DND-41 (cell line): ENCODE measurements at regions not wholly inside any gene's neighbourhood (a gene's known extent, or its start where the extent isn't known, plus 50 kb on each side); places are given as distances from the start of the nearest gene placed in this dataset.

Source experiments
- EZH2 ChIP-seq: IDR thresholded peaks from 3 replicates; pipeline ENCODE4 v1.6.1; 2012; ENCODE audit warnings: borderline replicate concordance, low read depth, mild to moderate bottlenecking, moderate library complexity, low read length, inconsistent platforms; ENCODE audit not compliant: severe bottlenecking
- TF ChIP-seq, protein P1 (sequence below): IDR thresholded peaks from 2 replicates; pipeline ENCODE4 v1.5.1; 2012; ENCODE audit warnings: borderline replicate concordance, low read length, moderate library complexity, mild to moderate bottlenecking; ENCODE audit not compliant: poor library complexity, severe bottlenecking; ENCODE audit errors: extremely low read depth

DNA sequence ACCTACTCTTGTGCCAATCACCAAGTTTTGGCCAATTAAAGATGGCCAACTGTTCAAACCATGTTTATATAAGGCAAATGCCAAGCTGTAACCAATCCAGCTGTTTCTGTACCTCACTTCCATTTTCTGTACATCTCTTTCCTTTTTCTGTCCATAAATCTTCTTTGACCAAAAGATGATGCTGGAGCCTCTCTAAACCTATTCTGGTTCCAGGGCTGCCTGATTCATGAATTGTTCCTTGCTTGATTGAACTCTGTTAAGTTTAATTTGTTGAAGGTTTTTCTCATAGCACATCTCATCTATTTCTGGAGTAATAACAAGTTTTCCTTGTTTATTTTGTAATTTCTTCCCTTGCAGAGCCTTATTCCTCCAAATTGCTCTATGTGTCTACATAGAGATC is 115.3 kb upstream of the SMAD3 start:
- TF ChIP-seq, protein P1, sequence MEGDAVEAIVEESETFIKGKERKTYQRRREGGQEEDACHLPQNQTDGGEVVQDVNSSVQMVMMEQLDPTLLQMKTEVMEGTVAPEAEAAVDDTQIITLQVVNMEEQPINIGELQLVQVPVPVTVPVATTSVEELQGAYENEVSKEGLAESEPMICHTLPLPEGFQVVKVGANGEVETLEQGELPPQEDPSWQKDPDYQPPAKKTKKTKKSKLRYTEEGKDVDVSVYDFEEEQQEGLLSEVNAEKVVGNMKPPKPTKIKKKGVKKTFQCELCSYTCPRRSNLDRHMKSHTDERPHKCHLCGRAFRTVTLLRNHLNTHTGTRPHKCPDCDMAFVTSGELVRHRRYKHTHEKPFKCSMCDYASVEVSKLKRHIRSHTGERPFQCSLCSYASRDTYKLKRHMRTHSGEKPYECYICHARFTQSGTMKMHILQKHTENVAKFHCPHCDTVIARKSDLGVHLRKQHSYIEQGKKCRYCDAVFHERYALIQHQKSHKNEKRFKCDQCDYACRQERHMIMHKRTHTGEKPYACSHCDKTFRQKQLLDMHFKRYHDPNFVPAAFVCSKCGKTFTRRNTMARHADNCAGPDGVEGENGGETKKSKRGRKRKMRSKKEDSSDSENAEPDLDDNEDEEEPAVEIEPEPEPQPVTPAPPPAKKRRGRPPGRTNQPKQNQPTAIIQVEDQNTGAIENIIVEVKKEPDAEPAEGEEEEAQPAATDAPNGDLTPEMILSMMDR = no peak
- TF ChIP-seq EZH2 = no peak
